GM18951 (cell line): ENCODE measurements at regions not wholly inside any gene's neighbourhood (a gene's known extent, or its start where the extent isn't known, plus 50 kb on each side); places are given as distances from the start of the nearest gene placed in this dataset.

Source experiments
- POLR2A ChIP-seq: IDR thresholded peaks from 4 replicates; pipeline ENCODE4 v1.6.1; 2011; ENCODE audit warnings: mild to moderate bottlenecking; ENCODE audit not compliant: insufficient read length, insufficient read depth; ENCODE audit errors: extremely low read depth
- in situ Hi-C: fragments of 300-500 bp; cut with MboI; formaldehyde crosslinking; loops from one replicate; pipeline ENCODE4 v1.12.0; 2022; ENCODE audit warnings: low sequenced_read_pairs, mixed read lengths, inconsistent platforms; ENCODE audit not compliant: unreplicated experiment

DNA sequence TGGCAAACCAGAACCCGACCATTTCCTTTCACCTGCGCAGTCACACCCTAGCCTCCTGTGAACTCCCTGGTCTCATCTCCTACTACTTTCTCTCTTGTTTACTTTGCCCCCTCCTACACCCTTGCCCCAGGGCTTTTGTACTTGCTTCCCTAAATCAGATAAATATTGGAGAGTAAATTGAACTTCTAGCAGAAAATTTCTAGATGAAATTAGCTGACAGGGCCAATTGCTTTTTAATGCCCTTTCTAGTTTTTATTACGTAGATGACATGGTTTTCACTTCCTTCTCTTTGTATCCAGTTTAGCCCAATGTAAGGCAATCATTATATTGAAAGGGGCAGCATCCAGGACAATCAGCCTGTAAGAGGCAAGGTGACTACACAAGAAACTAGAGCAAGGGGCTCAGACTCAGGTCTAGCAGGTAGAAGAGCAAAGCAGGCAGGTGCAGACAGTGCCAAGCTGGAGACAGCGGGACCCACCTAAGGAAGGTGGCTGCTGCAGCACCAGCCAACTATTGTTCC, 56.2 kb upstream of the TOPAZ1 start:
- in situ Hi-C loops: no loop called here
- TF ChIP-seq POLR2A: no peak

DNA sequence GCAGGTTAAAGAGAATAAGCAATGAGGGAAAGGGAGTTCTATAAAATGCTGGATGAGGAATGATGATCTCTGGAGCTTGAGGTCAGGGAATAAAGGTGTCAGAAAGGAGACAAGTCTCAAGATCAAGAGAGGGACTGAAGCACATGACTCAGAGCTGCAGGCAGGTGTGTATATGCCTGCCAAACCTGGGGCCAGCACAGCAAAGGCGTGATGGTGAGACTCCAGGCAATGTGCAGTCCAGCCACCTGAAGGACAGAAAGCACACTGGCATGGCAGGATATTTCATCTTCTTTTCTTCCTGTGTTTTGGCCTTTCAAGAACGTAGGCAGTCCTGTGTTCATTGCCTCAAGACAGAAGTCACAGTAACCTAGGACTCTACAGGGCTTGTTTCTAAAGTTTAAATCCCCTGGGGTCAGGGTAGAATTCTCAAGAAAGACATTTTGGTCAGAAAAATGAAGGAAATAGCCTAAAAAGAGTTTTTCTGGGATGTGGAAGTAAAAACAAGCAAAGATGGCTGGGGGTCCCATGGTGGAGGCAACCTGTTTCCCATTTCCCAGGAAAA, 55.5 kb upstream of the TOPAZ1 start:
- TF ChIP-seq POLR2A: no peak
- in situ Hi-C loops: no loop called here

DNA sequence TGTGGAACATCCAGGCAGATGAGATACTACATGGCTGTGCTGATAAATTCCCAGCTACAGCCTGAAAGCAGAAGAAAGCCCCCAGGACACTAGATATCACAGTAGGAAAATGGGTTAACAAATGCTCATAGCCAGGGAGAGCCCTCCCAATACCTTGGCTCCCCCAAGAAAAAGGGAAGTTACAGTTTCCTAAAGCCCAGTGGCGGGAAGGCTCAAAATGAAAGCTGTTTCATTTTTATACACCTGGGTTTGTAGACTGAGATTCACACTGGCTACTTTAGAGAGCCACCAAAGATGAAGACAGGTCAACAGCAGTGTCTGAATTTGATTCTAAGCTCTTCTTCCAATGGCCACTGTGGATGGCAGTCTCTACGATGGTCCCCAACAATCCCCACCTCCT, 55.0 kb upstream of the TOPAZ1 start:
- no peak for TF ChIP-seq POLR2A
- in situ Hi-C loops: no loop called here
